GM18499 (cell line): ENCODE measurements at regions not wholly inside any gene's neighbourhood (a gene's known extent, or its start where the extent isn't known, plus 50 kb on each side); places are given as distances from the start of the nearest gene placed in this dataset.

Source experiments
- ATAC-seq: cut with Tn5 transposase; IDR thresholded peaks from one replicate; pipeline ENCODE4 v1.9.1; 2021; ENCODE audit warnings: moderate number of reproducible peaks; ENCODE audit not compliant: insufficient read depth, unreplicated experiment

DNA sequence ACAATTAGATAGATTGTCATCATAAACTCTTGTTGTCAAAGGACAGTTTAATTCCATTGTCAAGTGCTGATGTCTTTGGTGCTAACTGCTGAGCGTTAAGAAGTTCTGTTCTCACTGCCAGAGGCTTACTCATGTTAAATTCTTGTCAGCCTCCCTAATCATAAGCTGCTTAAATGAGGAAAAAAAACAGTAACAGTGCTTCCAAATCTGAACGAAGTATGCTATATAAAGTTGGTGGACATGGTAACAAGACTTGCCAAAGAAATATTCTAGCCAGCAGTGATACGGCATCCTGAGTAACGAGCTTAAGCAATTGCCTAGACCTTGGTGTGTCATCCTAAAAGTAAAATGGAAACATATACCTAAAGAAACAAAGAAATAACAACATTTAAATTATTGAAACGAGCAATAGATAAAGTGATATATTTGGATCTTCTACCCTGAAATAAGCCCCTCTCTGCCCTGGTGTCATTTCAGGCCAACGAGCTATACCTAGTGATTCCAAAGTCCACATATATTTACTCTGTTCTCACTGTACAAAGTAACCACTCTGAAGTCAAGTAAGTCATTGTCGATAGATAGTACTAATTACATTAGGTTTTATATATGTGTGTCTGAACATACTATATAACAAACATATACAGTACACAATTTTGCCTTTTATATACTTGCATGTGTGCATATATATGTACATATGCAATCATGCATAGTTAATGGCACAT, 339.7 kb upstream of the HS3ST1 start:
- ATAC-seq = no peak

DNA sequence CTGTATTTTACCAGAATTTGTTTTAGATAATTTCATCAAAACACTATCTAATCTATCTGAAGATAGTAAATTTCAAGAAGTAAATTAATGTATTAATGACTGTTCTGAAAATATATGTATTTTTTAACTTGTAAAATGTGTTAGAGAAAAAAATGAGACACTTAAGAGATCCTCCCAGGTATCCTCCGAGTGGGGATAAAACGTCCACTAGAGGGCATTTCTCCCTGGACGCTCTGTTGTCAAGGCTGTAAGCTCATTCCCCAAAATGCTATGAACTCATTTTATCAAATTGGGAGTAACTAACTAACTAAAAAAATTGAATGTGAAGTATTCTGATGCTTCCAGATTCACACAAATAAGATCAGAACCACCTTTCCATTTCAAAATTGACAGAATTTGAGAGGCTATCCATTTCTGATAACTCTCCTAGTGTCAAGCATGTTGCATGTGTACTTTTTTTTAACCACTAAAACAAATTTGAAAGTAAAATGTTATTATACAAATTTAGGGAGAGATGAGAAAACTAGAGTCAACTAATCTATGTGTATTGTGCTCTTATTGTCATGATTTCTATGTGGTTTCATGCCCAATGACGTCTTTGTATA, 337.3 kb upstream of the HS3ST1 start:
- ATAC-seq = no peak

DNA sequence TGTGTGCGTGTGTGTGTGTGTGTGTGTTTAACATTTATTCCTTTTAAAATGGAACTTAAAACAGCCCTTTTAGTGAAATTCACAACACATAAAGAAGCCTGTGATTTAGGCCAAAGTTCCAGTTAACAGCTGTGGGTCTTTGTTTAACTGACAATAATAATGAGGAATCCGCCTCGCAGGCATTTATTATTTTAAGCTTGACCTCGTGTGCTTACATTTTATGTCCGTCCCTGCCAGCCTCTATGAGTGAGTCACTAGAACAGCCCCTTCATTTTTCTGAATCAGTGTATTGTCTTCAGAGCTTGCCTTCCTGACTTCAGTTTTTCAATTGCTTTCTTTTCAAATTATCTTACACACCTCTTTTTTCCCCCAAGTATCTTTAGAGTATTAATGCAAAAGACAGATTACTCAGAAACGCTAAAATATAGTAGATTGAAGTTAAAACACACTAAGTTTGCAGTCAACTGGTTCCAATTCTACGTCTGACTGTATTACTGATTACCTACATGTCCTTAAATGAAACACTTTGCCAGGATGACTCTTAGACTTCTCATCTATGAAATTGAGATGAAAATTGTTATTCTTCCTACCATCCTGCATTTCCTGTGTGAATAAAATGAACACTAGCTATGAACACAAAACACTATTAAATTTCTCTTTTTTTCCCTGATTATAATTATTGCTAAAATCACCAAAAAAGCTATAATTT, 319.6 kb upstream of the HS3ST1 start:
- ATAC-seq = no peak

DNA sequence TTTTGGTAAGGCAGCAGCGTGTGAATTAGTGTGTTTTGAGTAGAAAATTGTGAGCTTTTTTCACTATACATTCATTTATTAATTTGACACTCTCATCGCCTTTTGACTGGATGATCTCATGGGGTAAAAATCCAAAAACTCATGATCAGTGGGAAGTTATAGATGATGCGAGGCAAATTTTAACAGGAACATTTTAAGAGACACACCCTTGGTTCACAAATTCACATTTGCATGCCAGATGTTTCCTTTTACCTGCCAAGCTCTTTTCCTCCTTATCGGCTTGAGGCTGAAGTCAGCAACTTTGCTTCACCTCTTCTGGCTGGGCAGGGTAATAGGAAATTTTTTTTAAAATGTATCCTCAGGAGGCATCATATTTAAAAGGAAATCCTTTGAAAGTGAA, 318.0 kb upstream of the HS3ST1 start:
- ATAC-seq = no peak

DNA sequence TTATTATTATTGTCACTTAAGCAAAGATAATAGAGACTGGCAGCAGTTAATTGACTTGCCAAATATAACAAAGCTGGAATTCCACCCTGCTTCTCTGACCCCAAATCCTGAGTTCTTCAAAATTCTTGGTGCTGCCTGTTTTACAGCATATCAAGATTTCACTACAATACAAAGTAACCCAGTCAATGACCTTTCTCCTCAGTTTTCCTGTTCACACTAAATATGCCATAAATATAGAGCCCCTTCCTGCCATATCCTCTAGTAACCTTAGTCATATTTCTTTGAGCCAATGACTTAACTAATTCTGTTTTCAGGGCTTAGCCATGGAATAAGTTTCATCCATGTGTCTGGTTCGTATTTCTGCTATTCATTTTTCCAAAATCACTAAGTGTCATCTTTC, 315.3 kb upstream of the HS3ST1 start:
- ATAC-seq = no peak

DNA sequence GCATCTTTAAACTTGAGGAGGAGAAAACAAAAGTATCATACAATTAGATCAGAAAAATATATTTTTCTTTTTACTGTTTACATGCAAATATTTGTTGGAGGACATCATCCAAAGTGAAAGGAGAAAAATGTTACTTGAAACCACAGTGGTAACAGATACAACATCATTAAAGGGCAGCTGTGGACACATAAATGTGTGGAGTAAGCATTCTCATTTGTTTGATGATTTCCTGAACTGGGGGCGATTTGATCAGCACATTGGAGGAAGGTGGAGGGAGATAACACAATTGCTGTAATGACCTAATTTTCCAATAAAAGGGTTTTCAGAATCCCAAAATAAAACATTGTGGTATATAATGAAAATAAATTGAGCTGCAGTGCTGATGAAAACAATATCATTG, 314.5 kb upstream of the HS3ST1 start:
- no peak for ATAC-seq

DNA sequence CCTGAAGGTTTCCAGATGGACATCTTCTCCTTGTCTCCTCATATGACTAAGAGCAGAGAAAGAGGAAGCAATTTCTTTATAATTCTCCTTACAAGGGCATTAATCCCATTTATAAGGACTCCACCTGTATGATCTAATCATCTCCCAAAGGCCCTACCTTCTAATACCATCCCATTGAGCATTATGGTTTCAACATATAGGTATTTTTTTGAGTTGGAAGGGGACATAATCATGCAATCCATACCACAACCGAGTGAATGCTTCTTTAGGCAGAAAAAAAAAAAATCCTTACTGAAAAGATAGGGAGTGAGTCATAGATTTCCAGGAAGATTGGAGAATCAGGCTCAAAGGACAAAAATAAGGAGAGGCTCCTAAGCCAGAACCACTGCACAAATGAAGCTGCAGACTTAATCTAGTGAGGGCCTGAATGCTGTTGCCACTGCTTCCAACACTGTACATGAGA, 312.5 kb upstream of the HS3ST1 start:
- ATAC-seq = no peak

DNA sequence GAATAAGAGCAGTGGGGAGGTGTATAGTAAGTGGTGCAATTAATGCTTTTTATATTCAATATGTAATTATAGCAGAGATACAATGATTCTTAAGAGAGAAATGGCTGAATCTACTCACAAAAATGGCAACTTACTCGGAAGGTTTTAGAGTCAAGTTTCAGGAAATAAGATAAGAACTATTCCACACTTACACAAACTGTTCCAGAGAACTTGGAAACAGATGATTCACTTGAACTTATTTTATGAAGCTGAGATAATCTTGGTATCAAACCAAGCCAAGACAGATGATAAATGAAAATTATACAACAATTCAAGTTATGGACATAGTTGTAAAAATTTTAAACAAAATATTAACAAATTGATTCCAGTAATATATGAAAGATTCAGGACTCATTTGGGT, 311.3 kb upstream of the HS3ST1 start:
- no peak for ATAC-seq

DNA sequence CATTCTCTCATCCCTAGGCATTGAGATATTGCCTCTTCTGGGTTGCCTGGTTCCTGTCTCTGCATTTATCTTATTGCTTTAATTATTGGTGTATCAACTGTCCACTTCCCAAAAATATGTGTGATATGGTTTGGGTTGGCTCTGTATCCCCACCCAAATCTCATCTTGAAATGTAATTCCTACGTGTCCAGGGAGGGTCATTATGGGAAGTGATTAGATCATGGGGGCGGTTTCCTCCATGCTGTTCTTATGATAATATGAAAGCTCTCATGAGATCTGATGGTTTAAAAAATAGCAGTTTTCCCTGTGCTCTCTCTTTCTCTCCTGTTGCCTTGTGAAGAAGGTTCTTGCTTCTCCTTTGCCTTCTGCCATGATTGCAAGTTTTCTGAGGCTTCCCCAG, 308.3 kb upstream of the HS3ST1 start:
- no peak for ATAC-seq

DNA sequence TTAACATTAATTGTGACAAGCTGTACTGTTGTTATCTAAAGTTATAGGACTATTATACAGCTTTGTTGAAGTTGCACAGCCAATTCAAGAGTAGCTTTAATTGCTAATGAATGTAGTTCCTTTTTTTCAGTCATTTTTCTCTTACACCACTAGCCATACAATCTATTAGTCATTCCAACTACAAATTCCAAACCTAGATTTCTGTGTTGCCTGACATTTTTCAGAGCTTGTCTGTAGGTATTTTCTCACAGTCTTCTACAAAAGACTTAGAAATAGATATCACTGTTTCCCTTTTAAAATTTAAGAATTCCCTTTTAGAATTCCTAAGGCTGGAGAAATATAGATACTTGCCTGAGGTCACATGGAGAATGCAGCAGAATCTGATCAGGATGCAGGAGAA, 307.0 kb upstream of the HS3ST1 start:
- ATAC-seq = no peak

DNA sequence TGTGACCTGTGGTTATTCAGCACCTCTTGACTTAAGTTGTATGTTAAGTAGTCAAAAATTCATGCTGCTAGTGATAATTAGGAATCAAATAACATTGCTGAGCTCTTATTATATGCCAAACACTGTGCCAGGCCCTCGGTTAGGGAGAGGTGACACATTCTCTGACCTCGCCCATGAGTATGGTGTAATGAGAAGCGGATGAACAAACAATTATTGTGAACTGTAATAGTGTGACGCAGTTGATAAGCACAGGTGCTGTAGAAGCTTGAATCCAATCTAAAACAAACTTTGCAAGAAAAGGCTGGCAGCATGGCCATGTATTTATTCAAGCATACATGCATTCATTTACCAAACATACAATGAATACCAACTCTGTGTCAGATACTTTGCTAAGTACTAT, 303.5 kb upstream of the HS3ST1 start:
- ATAC-seq = no peak

DNA sequence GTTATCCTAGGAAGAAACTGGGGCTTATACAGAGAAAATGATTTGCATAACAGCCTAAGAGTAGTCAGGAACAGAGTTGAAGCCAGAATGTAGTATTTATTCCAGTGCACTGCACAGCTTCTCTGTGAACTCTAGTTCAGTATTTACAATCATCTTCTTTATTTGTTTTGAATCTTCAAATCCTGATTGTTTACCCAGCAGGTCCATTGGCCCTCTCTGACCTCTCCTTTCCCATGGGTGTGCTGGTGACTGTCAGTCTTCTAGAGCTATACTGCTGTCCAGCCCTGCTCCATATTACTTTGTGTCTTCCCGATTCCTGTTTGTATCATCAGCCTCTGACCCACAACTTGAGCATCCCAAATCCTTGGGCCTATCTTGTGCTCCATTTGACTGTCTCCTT, 301.9 kb upstream of the HS3ST1 start:
- no peak for ATAC-seq

DNA sequence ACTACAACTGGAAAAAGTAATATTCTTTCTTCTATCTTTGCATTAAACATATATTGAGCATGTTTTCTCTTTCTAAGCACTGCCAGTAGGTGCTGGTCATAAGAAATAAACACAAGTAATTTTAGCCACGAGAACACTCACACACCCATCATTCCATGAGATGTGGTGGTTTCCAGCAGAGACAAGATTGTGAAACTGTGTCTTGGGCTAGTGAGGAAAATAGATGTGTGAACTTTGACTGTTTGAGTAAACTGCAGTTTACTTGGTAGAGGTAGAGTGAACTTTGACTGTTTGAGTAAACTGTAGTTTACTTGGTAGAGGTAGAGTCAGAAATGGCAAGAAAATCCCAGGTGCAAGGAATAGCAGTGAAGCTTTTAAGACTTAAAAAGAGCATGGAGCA, 300.9 kb upstream of the HS3ST1 start:
- ATAC-seq = no peak

DNA sequence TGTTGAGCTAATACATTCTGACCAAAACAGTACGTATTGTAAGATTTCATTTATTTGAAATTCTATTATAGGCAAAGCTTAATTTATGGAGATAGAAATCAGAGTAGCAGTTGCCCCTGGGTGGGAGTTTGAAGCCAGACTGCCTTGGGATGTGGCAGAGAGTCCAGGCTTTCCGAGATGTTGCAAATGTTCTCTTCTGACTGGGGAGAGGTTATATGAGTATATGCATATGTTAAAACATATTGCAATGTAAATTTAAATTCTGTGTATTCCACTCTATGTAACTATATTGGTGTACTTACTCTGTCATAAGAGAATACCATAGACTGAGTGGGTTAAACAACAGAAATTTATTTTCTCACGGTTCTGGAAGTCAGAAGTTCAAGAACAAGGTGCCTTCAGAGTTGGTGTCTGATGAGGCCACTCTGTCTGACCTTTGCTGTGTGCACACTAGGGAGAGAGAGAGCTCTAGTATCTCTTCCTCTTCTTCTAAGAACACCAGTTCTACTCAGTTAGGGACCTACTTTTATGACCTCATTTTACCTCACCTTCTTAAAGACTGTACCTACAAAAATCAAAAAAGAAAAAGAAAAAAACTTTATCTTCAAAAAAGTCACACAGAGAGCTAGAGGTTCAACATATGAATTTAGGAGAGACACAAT, 299.3 kb upstream of the HS3ST1 start:
- no peak for ATAC-seq

DNA sequence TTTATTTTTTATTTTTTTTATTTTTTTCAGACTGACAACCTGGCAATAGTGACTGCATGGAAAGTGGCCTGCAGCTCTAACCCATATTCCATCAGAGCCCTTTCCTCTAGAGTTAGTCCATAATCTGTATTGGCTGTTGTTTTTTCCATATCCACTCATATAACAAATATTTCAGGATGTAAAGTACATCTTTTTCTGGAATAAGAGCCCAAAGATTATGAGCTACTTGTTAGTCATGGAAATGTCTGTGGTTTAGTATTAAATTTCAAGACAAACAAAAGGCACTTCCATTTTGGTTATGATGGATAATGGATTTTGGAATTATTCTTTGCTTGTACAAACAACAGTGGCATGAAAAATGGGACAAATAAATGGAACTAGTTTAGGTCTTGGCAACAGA, 296.0 kb upstream of the HS3ST1 start:
- no peak for ATAC-seq

DNA sequence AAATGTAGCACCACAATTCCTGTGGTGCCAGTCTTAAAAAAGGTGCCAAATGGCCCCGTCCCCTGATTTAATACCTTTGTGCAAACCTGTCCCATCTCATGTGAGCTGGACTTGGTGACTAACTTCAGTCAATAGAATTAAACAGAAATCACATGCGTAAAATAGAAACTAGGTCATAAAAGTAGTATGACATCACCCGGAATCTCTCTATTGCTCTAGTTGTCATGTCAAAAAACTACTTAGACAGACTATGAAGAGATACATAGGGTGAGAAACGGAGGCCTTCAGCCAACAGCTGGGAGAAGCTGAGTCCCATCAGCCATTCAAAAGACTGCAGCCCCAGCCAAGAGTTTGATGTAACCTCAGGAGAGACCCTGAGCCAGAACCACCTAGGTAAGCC, 293.5 kb upstream of the HS3ST1 start:
- no peak for ATAC-seq

DNA sequence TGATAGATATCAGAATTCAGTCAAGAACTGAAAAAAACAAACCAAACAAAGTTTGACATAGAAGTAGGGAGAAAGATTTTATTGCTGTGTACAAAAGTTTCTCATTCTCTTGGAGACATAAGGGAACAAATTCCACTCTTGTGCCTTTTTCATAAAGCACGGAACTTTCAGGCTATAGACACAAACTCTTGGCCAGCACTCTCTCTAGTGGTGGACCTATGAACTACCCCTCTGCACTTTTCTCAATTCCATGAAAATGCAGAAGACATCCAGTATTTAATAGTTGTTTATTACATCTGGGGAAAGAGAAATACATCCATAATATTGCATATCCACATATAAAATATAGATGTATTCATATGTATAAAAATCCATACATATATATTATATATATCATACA, 291.6 kb upstream of the HS3ST1 start:
- ATAC-seq = no peak

DNA sequence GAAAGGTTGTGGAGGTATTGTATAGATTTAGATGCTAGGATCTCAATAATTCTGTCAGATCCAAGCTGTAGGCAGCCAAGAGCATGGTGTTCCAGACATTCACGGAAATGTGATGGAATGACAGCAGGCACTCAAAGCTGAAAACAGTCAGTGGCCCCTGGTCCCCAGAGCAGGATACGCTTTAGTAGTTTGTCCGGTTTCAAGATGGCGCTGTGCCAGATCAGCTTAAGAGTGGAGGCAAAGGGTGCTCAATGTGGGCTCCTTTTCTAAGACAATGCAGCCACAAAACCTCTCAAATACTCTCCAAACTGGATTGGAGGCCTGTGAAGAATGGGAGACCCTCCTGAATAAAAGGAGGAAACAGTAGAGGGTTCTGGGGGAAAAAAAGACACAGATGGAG, 291.2 kb upstream of the HS3ST1 start:
- ATAC-seq = no peak

DNA sequence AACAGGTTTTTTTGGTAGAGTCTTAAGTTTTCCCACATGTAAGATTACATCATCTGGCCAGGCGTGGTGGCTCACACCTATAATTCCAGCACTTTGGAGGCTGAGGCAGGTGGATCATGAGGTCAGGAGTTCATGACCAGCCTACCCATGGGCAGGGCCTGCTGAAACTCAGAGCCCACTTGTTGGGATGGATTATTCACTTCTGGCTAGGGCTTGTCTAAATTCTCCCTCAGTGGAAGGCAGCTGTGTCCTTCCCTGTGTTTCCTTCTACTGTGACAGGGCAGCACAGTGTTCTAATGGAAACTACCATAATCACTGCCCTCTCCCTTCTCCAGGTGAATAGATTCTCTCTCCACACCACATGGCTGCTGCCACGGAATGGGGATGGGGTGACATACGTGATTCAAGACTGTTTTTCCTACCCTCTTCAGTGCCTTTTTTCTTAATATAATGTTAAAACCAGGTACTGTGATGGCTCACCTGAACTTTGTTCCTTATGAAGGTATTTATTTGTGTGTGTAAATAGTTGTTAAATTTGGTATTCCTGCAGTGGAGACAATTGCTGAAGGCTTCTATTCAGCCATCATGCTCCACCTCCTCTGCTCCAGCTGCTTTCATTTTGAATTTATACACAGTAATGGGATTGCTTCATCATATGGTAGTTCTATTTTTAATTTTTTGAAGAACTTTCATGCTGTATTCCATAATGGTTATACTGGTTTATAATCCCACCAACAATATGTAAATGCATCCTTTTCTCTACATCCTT, 287.2 kb upstream of the HS3ST1 start:
- no peak for ATAC-seq

DNA sequence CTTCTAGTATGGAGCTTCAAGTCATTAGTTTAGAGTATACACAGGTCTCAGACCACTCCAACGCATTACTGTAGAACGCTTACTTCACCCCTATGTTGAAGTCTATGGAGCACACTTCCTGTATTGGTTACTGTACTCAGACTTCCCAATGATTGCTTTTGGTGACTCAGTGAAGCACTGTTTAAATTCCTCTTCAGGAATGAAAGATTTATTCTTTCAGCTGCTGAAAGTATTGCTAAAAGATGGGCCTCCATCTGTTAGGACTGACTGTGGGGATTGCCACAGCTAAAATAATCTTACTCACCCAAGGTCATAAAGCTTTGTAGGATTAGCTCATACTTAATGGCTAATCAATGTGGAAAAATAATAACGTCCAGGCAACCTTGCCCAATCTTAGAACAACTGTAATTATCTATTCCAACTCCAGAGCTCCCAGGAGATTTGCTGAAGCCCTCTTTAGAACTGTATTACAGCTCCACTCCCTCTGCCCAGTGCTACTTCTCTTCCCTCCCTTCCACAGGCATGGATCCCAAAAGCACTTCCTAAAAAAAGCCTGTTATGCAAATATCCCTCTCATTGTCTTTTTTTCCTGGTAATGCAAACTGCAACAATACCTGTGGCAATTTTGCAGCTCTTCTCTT, 281.9 kb upstream of the HS3ST1 start:
- ATAC-seq = no peak
